Astrocyte (in vitro differentiated cells and primary cell): ENCODE measurements at regions not wholly inside any gene's neighbourhood (a gene's known extent, or its start where the extent isn't known, plus 50 kb on each side); places are given as distances from the start of the nearest gene placed in this dataset.

ENCODE experiments used
- DNase-seq: peaks from one replicate; pipeline ENCODE4 v3.0.0-alpha.2; 2010; ENCODE audit warnings: low read depth
- FAIRE-seq: peaks from 2 replicates; lab custom pipeline; 2011; peaks lifted over from hg19 to GRCh38; lab: Jason Lieb, UNC
- H2AFZ ChIP-seq: 2 replicates; pipeline ENCODE4 v1.6.0; 2012; ENCODE audit warnings: low read depth, low read length, inconsistent platforms
- H3K27ac ChIP-seq: 2 replicates; pipeline ENCODE4 v1.5.1; 2011; ENCODE audit warnings: low read depth, low read length, inconsistent platforms
- H3K27me3 ChIP-seq: 2 replicates; pipeline ENCODE4 v1.6.0; 2011; ENCODE audit warnings: low read length, inconsistent platforms; ENCODE audit not compliant: insufficient read depth
- H3K36me3 ChIP-seq: 2 replicates; pipeline ENCODE4 v1.5.1; 2011; ENCODE audit warnings: low read length, inconsistent platforms; ENCODE audit not compliant: insufficient read depth
- H3K4me1 ChIP-seq: 2 replicates; pipeline ENCODE4 v1.5.1; 2011; ENCODE audit warnings: low read length, inconsistent platforms; ENCODE audit not compliant: insufficient read depth
- H3K4me2 ChIP-seq: 2 replicates; pipeline ENCODE4 v1.6.0; 2012; ENCODE audit warnings: low read length, inconsistent platforms
- H3K4me3 ChIP-seq: 2 replicates; pipeline ENCODE4 v1.5.1; 2011; ENCODE audit warnings: low read depth, mild to moderate bottlenecking, low read length, inconsistent platforms; ENCODE audit not compliant: insufficient read depth
- H3K79me2 ChIP-seq: 2 replicates; pipeline ENCODE4 v1.6.0; 2012; ENCODE audit warnings: mild to moderate bottlenecking, low read length, inconsistent platforms; ENCODE audit not compliant: insufficient read depth
- H3K9ac ChIP-seq: 2 replicates; pipeline ENCODE4 v1.6.0; 2012; ENCODE audit warnings: mild to moderate bottlenecking, low read length, inconsistent platforms
- H3K9me3 ChIP-seq: 2 replicates; pipeline ENCODE4 v1.5.1; 2012; ENCODE audit warnings: low read depth, mild to moderate bottlenecking, low read length, inconsistent platforms; ENCODE audit not compliant: insufficient read depth
- H4K20me1 ChIP-seq: 2 replicates; pipeline ENCODE4 v1.6.0; 2012; ENCODE audit warnings: low read length, inconsistent platforms; ENCODE audit not compliant: insufficient read depth
- H3K27ac Mint-ChIP-seq: one replicate; pipeline ENCODE4 v1.8.0; 2021; ENCODE audit warnings: mild to moderate bottlenecking, mixed read lengths; ENCODE audit not compliant: unreplicated experiment
- H3K27me3 Mint-ChIP-seq: one replicate; pipeline ENCODE4 v1.8.0; 2021; ENCODE audit warnings: low read depth, mixed read lengths; ENCODE audit not compliant: unreplicated experiment
- H3K36me3 Mint-ChIP-seq: one replicate; pipeline ENCODE4 v1.8.0; 2021; ENCODE audit warnings: low read depth, mixed read lengths; ENCODE audit not compliant: unreplicated experiment
- H3K4me1 Mint-ChIP-seq: one replicate; pipeline ENCODE4 v1.8.0; 2021; ENCODE audit warnings: low read depth, mixed read lengths; ENCODE audit not compliant: unreplicated experiment
- H3K4me3 Mint-ChIP-seq: one replicate; pipeline ENCODE4 v1.8.0; 2021; ENCODE audit warnings: mild to moderate bottlenecking, moderate library complexity, mixed read lengths; ENCODE audit not compliant: unreplicated experiment
- H3K9me3 Mint-ChIP-seq: one replicate; pipeline ENCODE4 v1.8.0; 2021; ENCODE audit warnings: mild to moderate bottlenecking, mixed read lengths; ENCODE audit not compliant: unreplicated experiment
- CTCF ChIP-seq: IDR thresholded peaks from 2 replicates; pipeline ENCODE4 v1.5.1; 2011; ENCODE audit warnings: low read depth, mild to moderate bottlenecking, inconsistent platforms, low read length, moderate library complexity; ENCODE audit not compliant: insufficient read depth
- EZH2 ChIP-seq: IDR thresholded peaks from 2 replicates; pipeline ENCODE4 v1.6.1; 2012; ENCODE audit warnings: mild to moderate bottlenecking, low read length, inconsistent platforms; ENCODE audit not compliant: insufficient read depth

GRCh38 chr14:49058511-49058910, 527.7 kb downstream of the RPS29 start:
- H3K27ac ChIP-seq: no peak overlapping the region
- no peaks in the 10 kb centered on the region for H3K36me3 ChIP-seq
- DNase-seq (no peak), FAIRE-seq (no peak)
- Mint-ChIP-seq H3K27me3 (no peaks in the 10 kb centered on the region), H3K4me1 (peaks cover 2% of the 10 kb centered on the region), H3K27ac (no peak overlapping the region), H3K9me3 (peaks cover 2% of the 10 kb centered on the region), H3K4me3 (no peak overlapping the region), H3K36me3 (no peaks in the 10 kb centered on the region)
- no peaks in the 10 kb centered on the region for H3K9me3 ChIP-seq
- H3K4me3 ChIP-seq: no peak overlapping the region
- no peaks in the 10 kb centered on the region for H3K27me3 ChIP-seq
- no peak overlapping the region for H3K4me2 ChIP-seq
- TF ChIP-seq EZH2: no peak
- no peak for TF ChIP-seq CTCF
- no peak overlapping the region for H2AFZ ChIP-seq
- H3K9ac ChIP-seq: no peak overlapping the region
- H3K79me2 ChIP-seq: no peaks in the 10 kb centered on the region
- no peaks in the 10 kb centered on the region for H4K20me1 ChIP-seq
- H3K4me1 ChIP-seq: no peaks in the 10 kb centered on the region

GRCh38 chr14:49057838-49058510, 528.2 kb downstream of the RPS29 start:
- no peaks in the 10 kb centered on the region for H3K36me3 Mint-ChIP-seq
- FAIRE-seq: no peak
- H2AFZ ChIP-seq: no peak overlapping the region
- H3K9me3 Mint-ChIP-seq: no peaks in the 10 kb centered on the region
- TF ChIP-seq EZH2: no peak
- TF ChIP-seq CTCF: no peak
- H3K9me3 ChIP-seq: no peaks in the 10 kb centered on the region
- no peaks in the 10 kb centered on the region for H3K4me1 ChIP-seq
- no peak overlapping the region for H3K4me3 ChIP-seq
- no peak overlapping the region for H3K4me2 ChIP-seq
- H3K79me2 ChIP-seq: no peaks in the 10 kb centered on the region
- H3K4me1 Mint-ChIP-seq: peaks cover 2% of the 10 kb centered on the region
- no peaks in the 10 kb centered on the region for H3K36me3 ChIP-seq
- no peak overlapping the region for H3K4me3 Mint-ChIP-seq
- no peak overlapping the region for H3K9ac ChIP-seq
- H3K27me3 ChIP-seq: no peaks in the 10 kb centered on the region
- H4K20me1 ChIP-seq: no peaks in the 10 kb centered on the region
- no peak overlapping the region for H3K27ac Mint-ChIP-seq
- H3K27ac ChIP-seq: no peak overlapping the region
- no peak for DNase-seq
- no peaks in the 10 kb centered on the region for H3K27me3 Mint-ChIP-seq

DNA sequence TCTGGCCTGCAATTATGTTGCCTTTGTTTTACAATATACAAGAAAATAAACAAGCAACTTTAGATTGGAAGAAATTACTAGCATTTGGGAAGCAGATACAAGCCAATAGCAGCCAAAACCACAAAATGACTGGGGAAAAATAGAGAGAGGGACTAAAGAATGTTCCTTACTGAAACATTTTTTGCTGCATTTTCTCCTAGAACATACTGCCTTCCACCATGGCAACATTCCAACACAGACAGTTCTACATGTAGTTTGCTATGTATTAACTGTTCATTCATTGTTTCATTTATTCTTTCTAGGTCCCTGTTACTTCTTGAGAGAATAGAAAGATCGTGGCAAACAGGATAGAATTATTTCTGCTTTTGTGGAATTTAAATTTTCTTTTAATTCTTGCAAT, 530.2 kb downstream of the RPS29 start:
- H3K4me2 ChIP-seq: no peak overlapping the region
- H3K36me3 Mint-ChIP-seq: no peaks in the 10 kb centered on the region
- FAIRE-seq: no peak

More for the DNA sequence above, 530.2 kb downstream of the RPS29 start:
- Mint-ChIP-seq H3K4me3 (no peak overlapping the region), H3K4me1 (peaks cover 14% of the 10 kb centered on the region), H3K27me3 (no peaks in the 10 kb centered on the region), H3K27ac (no peak overlapping the region), H3K9me3 (no peaks in the 10 kb centered on the region)
- Histone ChIP-seq H3K4me1 (no peaks in the 10 kb centered on the region), H2AFZ (no peak overlapping the region), H3K4me3 (no peak overlapping the region), H3K9me3 (no peaks in the 10 kb centered on the region), H4K20me1 (no peaks in the 10 kb centered on the region), H3K27me3 (no peaks in the 10 kb centered on the region), H3K27ac (no peak overlapping the region), H3K79me2 (no peaks in the 10 kb centered on the region), H3K36me3 (no peaks in the 10 kb centered on the region), H3K9ac (no peak overlapping the region)
- DNase-seq: peak; percentile 2
- TF ChIP-seq EZH2 (no peak), CTCF (no peak)
